Pancreas (tissue), 10 donors: ENCODE measurements at regions not wholly inside any gene's neighbourhood (a gene's known extent, or its start where the extent isn't known, plus 50 kb on each side); places are given as distances from the start of the nearest gene placed in this dataset.

Experiments used
- ATAC-seq, 4 donors: fragments of 200-7000 bp; cut with Tn5 transposase; one replicate each; pipeline versions ENCODE4 v1.8.0 to v1.9.1; 2020; ENCODE audit warnings: mild to moderate bottlenecking in 4 of 4, moderate library complexity in 4 of 4
- DNase-seq, 6 donors: peaks; one replicate each; pipeline ENCODE4 v3.0.0-alpha.2; 2020
- FAIRE-seq: peaks from 2 replicates; lab custom pipeline; 2012; peaks lifted over from hg19 to GRCh38; lab: Jason Lieb, UNC
- H3K27ac ChIP-seq, 4 donors: fragments of 200-600 bp; sonication (generic); 1 replicate in 3 of 4; 2 replicates in 1 of 4; pipeline versions ENCODE4 v1.5.0 to v1.8.0; 2020
- H3K27me3 ChIP-seq, 4 donors: fragments of 200-600 bp; one replicate each; pipeline ENCODE4 v1.8.0; 2021
- H3K36me3 ChIP-seq, 3 donors: fragments of 200-600 bp; sonication (generic) in 1 of 3; one replicate each; pipeline versions ENCODE4 v1.5.0 to v1.8.0; 2020 to 2021
- H3K4me1 ChIP-seq, 3 donors: fragments of 200-600 bp; one replicate each; pipeline ENCODE4 v1.8.0; 2021
- H3K4me3 ChIP-seq, 4 donors: fragments of 200-600 bp; sonication (generic) in 2 of 4; one replicate each; pipeline versions ENCODE4 v1.5.0 to v1.8.0; 2020 to 2021
- H3K9me3 ChIP-seq, 4 donors: fragments of 200-600 bp; one replicate each; pipeline ENCODE4 v1.8.0; 2021
- CTCF ChIP-seq, 4 donors: fragments of 200-600 bp; sonication (generic) in 3 of 4; IDR thresholded peaks; one replicate each; pipeline versions ENCODE4 v1.5.0 to v1.8.0; 2021; ENCODE audit warnings: antibody characterized with exemption in 4 of 4
- WGBS, 2 donors: extraction: QIAGEN DNeasy Blood & Tissue Kit; methylation state at CpG; one replicate each; pipeline ENCODE4 v1.1.7; 2013; 5-methylcytosine and 5-hydroxymethylcytosine counted together
- intact Hi-C, 3 donors: fragments of 100-400 bp; cut with DNase I; formaldehyde crosslinking; loops; one replicate each; pipeline versions ENCODE4 v1.11.1 to v1.14.2; 2022
- donor health status: healthy with polysubstance abuse.
- donor health status: DM: no; HTN: no; CAD: no; lungs with moderate emphysema.
- donor health status: DM: no; HTN: no; CAD: no.
- donor health status: control.
- donor health status: control.
- donor health status: Bipolar disorder and iron deficiency.
- donor health status: DM: yes; HTN: yes; CAD: no.
- donor health status: DM: no; HTN: no; CAD: no.
- donor health status: DM: no; HTN: no; CAD: no.
- donor health status: DM: yes; HTN: yes; CAD: no.

GRCh38 chr3:99325402-99325801 lies 313.0 kb upstream of the COL8A1 start:
- DNase-seq (no peak), FAIRE-seq (no peak), ATAC-seq (no peak)
- Histone ChIP-seq H3K4me3 (no peak overlapping the region), H3K27me3 (no peaks in the 10 kb centered on the region), H3K4me1 (no peaks in the 10 kb centered on the region), H3K9me3 (no peaks in the 10 kb centered on the region), H3K36me3 (no peaks in the 10 kb centered on the region), H3K27ac (no peak overlapping the region)
- no peak for TF ChIP-seq CTCF (IDR thresholded peaks at IDR 0.05)
- intact Hi-C loops: no loop called here
- 44 to 57% methylated on average over 4 of the region's 4 CpGs for WGBS, 2 donors

- ATAC-seq (no peak), DNase-seq (no peak), FAIRE-seq (no peak)
- H3K9me3 ChIP-seq: no peaks in the 10 kb centered on the region
- H3K27ac ChIP-seq: no peak overlapping the region
- intact Hi-C loops: no loop called here
- TF ChIP-seq CTCF (IDR thresholded peaks at IDR 0.05): no peak
- WGBS, 2 donors: 28 to 40% methylated on average over 3 of the region's 3 CpGs
- H3K4me3 ChIP-seq: no peak overlapping the region
- no peaks in the 10 kb centered on the region for H3K36me3 ChIP-seq
- no peaks in the 10 kb centered on the region for H3K4me1 ChIP-seq
- H3K27me3 ChIP-seq: no peaks in the 10 kb centered on the region
These were observed 313.7 kb upstream of the COL8A1 start for GRCh38 chr3:99324636-99325203.

- Histone ChIP-seq H3K36me3 (no peaks in the 10 kb centered on the region), H3K4me3 (no peak overlapping the region), H3K27ac (no peak overlapping the region), H3K27me3 (no peaks in the 10 kb centered on the region), H3K4me1 (no peaks in the 10 kb centered on the region), H3K9me3 (no peaks in the 10 kb centered on the region)
- 73 to 75% methylated on average over 1 of the region's 1 CpG for WGBS, 2 donors
- ATAC-seq (no peak), FAIRE-seq (no peak), DNase-seq (no peak)
- no peak for TF ChIP-seq CTCF (IDR thresholded peaks at IDR 0.05)
- intact Hi-C loops: no loop called here
These were observed 314.5 kb upstream of the COL8A1 start for GRCh38 chr3:99323940-99324339.

GRCh38 chr3:99322551-99322950 lies 315.8 kb upstream of the COL8A1 start:
- no peak for FAIRE-seq
- Histone ChIP-seq H3K4me3 (no peak overlapping the region), H3K27ac (no peak overlapping the region), H3K27me3 (no peaks in the 10 kb centered on the region), H3K9me3 (no peaks in the 10 kb centered on the region), H3K36me3 (no peaks in the 10 kb centered on the region), H3K4me1 (no peaks in the 10 kb centered on the region)
- no peak for ATAC-seq
- intact Hi-C loops: no loop called here
- no peak for TF ChIP-seq CTCF (IDR thresholded peaks at IDR 0.05)
- DNase-seq: no peak

GRCh38 chr3:99321261-99321660 lies 317.1 kb upstream of the COL8A1 start:
- ATAC-seq: no peak
- no peak for TF ChIP-seq CTCF (IDR thresholded peaks at IDR 0.05)
- H3K27me3 ChIP-seq: no peaks in the 10 kb centered on the region
- no peaks in the 10 kb centered on the region for H3K36me3 ChIP-seq
- no peak overlapping the region for H3K27ac ChIP-seq
- H3K9me3 ChIP-seq: no peaks in the 10 kb centered on the region
- DNase-seq: no peak
- intact Hi-C loops: no loop called here
- no peaks in the 10 kb centered on the region for H3K4me1 ChIP-seq
- FAIRE-seq: no peak
- 55 to 59% methylated on average over 1 of the region's 1 CpG for WGBS, 2 donors
- no peak overlapping the region for H3K4me3 ChIP-seq
